ENCODE measurements at regions not wholly inside any gene's neighbourhood (a gene's known extent, or its start where the extent isn't known, plus 50 kb on each side); places are given as distances from the start of the nearest gene placed in this dataset.

DNA sequence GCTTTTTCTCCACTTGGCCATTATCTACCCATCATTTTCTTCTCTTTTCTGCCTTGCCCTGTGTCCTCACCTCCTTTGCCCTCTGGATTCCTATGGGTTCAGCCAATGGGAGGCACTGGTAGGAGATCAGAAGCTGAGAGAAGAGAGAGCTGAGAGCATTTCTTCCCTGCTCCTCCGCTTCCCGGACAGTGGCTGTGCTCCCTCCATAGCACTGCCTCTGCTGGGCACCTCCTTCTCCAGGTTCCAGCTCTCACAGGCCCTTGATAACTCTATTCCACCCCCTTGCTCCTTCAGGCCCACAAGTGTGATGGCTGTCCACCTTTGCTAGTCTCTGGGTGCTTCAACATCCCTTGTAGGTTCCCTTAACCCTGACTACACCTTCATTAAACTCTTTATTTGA, 79.6 kb downstream of the LSM5 start:
- Mint-ChIP-seq H3K9me3 (no peaks in the 10 kb centered on the region), H3K27me3 (ENCODE audit: low read depth) (peaks cover 15% of the 10 kb centered on the region), H3K4me1 (no peaks in the 10 kb centered on the region), H3K27ac (no peak overlapping the region), H3K36me3 (ENCODE audit: low read depth) (no peaks in the 10 kb centered on the region), H3K4me3 (no peak overlapping the region)
- TF ChIP-seq CTCF (IDR thresholded peaks at IDR 0.05; ENCODE audit: unreplicated experiment in 3 of 3) = no peak

- H3K4me3 Mint-ChIP-seq = no peak overlapping the region
- H3K27me3 Mint-ChIP-seq (ENCODE audit: low read depth) = peaks cover 9% of the 10 kb centered on the region
- H3K4me1 Mint-ChIP-seq = no peaks in the 10 kb centered on the region
- no peaks in the 10 kb centered on the region for H3K9me3 Mint-ChIP-seq
- H3K27ac Mint-ChIP-seq = no peak overlapping the region
- TF ChIP-seq CTCF (IDR thresholded peaks at IDR 0.05; ENCODE audit: unreplicated experiment in 3 of 3) = no peak
- no peaks in the 10 kb centered on the region for H3K36me3 Mint-ChIP-seq (ENCODE audit: low read depth)
Observed at GRCh38 chr7:32406386-32406785, 83.8 kb downstream of the LSM5 start.

- Mint-ChIP-seq H3K9me3 (no peaks in the 10 kb centered on the region), H3K4me1 (no peaks in the 10 kb centered on the region), H3K27ac (no peak overlapping the region), H3K36me3 (ENCODE audit: low read depth) (no peaks in the 10 kb centered on the region), H3K27me3 (ENCODE audit: low read depth) (peaks cover 5% of the 10 kb centered on the region), H3K4me3 (no peak overlapping the region)
- TF ChIP-seq CTCF (IDR thresholded peaks at IDR 0.05; ENCODE audit: unreplicated experiment in 3 of 3) = no peak
Observed at GRCh38 chr7:32403463-32404229, 86.5 kb downstream of the LSM5 start.

- no peak overlapping the region for H3K27ac Mint-ChIP-seq
- TF ChIP-seq CTCF (IDR thresholded peaks at IDR 0.05; ENCODE audit: unreplicated experiment in 3 of 3) = no peak
- H3K36me3 Mint-ChIP-seq (ENCODE audit: low read depth) = no peaks in the 10 kb centered on the region
- no peaks in the 10 kb centered on the region for H3K4me1 Mint-ChIP-seq
- no peaks in the 10 kb centered on the region for H3K9me3 Mint-ChIP-seq
- no peak overlapping the region for H3K4me3 Mint-ChIP-seq
- no peaks in the 10 kb centered on the region for H3K27me3 Mint-ChIP-seq (ENCODE audit: low read depth)
Observed at GRCh38 chr7:32400676-32401075, 89.5 kb downstream of the LSM5 start.

GRCh38 chr7:32399311-32399710, 90.9 kb downstream of the LSM5 start:
- Mint-ChIP-seq H3K9me3 (no peaks in the 10 kb centered on the region), H3K27ac (no peak overlapping the region), H3K4me3 (no peak overlapping the region), H3K27me3 (ENCODE audit: low read depth) (no peaks in the 10 kb centered on the region), H3K36me3 (ENCODE audit: low read depth) (no peaks in the 10 kb centered on the region), H3K4me1 (no peaks in the 10 kb centered on the region)
- TF ChIP-seq CTCF (IDR thresholded peaks at IDR 0.05; ENCODE audit: unreplicated experiment in 3 of 3) = no peak

- H3K4me3 Mint-ChIP-seq = no peak overlapping the region
- no peaks in the 10 kb centered on the region for H3K4me1 Mint-ChIP-seq
- no peaks in the 10 kb centered on the region for H3K36me3 Mint-ChIP-seq (ENCODE audit: low read depth)
- H3K27me3 Mint-ChIP-seq (ENCODE audit: low read depth) = no peaks in the 10 kb centered on the region
- no peak for TF ChIP-seq CTCF (IDR thresholded peaks at IDR 0.05; ENCODE audit: unreplicated experiment in 3 of 3)
- no peak overlapping the region for H3K27ac Mint-ChIP-seq
- no peaks in the 10 kb centered on the region for H3K9me3 Mint-ChIP-seq
Observed at GRCh38 chr7:32395168-32395567, 95.0 kb downstream of the LSM5 start.

All from nephron (organoid).